Osteoblast (primary cell): ENCODE measurements at regions not wholly inside any gene's neighbourhood (a gene's known extent, or its start where the extent isn't known, plus 50 kb on each side); places are given as distances from the start of the nearest gene placed in this dataset.
"Not testable (repeated sequence)": the region's sequence is repeated elsewhere in the genome, so short reads cannot be mapped to it uniquely, and the experiment has no call there.

Source experiments
- DNase-seq: peaks from one replicate; pipeline ENCODE4 v3.0.0; 2011; ENCODE audit warnings: low spot score, mixed read lengths; ENCODE audit not compliant: insufficient read length; ENCODE audit errors: missing footprints
- H2AFZ ChIP-seq: 2 replicates; pipeline ENCODE4 v1.6.0; 2011; ENCODE audit warnings: mild to moderate bottlenecking, low read length
- H3K27ac ChIP-seq: 2 replicates; pipeline ENCODE4 v1.5.1; 2011; ENCODE audit warnings: mild to moderate bottlenecking, low read depth, low read length, moderate library complexity
- H3K27me3 ChIP-seq: 2 replicates; pipeline ENCODE4 v1.6.0; 2012; ENCODE audit warnings: mild to moderate bottlenecking, control low read depth, inconsistent platforms, low read length, moderate library complexity; ENCODE audit not compliant: insufficient read depth
- H3K36me3 ChIP-seq: 2 replicates; pipeline ENCODE4 v1.5.1; 2011; ENCODE audit warnings: mild to moderate bottlenecking, low read length, control low read depth, moderate library complexity; ENCODE audit not compliant: insufficient read depth
- H3K4me1 ChIP-seq: 2 replicates; pipeline ENCODE4 v1.5.1; 2011; ENCODE audit warnings: mild to moderate bottlenecking, low read length, control low read depth, moderate library complexity; ENCODE audit not compliant: insufficient read depth
- H3K4me2 ChIP-seq: 2 replicates; pipeline ENCODE4 v1.6.0; 2011; ENCODE audit warnings: mild to moderate bottlenecking, low read length; ENCODE audit not compliant: insufficient read depth
- H3K4me3 ChIP-seq: fragments of 200-600 bp; sonication (generic); 3 replicates; pipeline ENCODE4 v1.5.1; 2012; ENCODE audit warnings: mild to moderate bottlenecking, low read length, inconsistent platforms; ENCODE audit not compliant: insufficient read depth
- H3K79me2 ChIP-seq: 2 replicates; pipeline ENCODE4 v1.6.0; 2012; ENCODE audit warnings: mild to moderate bottlenecking, low read length, control low read depth, inconsistent platforms; ENCODE audit not compliant: insufficient read depth
- H3K9me3 ChIP-seq: 2 replicates; pipeline ENCODE4 v1.5.1; 2011; ENCODE audit warnings: low read depth, low read length, control low read depth
- H4K20me1 ChIP-seq: 2 replicates; pipeline ENCODE4 v1.6.0; 2012; ENCODE audit warnings: mild to moderate bottlenecking, low read length, control low read depth; ENCODE audit not compliant: insufficient read depth
- CTCF ChIP-seq: IDR thresholded peaks from 2 replicates; pipeline ENCODE4 v1.5.1; 2011; ENCODE audit warnings: mild to moderate bottlenecking, low read depth, low read length, moderate library complexity; ENCODE audit errors: extremely low read depth

- Histone ChIP-seq H4K20me1 (no peaks in the 10 kb centered on the region), H3K27me3 (no peaks in the 10 kb centered on the region), H3K9me3 (no peaks in the 10 kb centered on the region), H2AFZ (no peak overlapping the region), H3K27ac (no peak overlapping the region), H3K79me2 (no peaks in the 10 kb centered on the region), H3K4me3 (no peak overlapping the region), H3K4me1 (no peaks in the 10 kb centered on the region), H3K36me3 (no peaks in the 10 kb centered on the region), H3K4me2 (no peak overlapping the region)
- no peak for TF ChIP-seq CTCF
- no peak for DNase-seq
Observed at GRCh38 chr5:68849906-68850305, 243.9 kb upstream of the SLC30A5 start.

- H3K27ac ChIP-seq: no peak overlapping the region
- no peaks in the 10 kb centered on the region for H3K27me3 ChIP-seq
- H3K9me3 ChIP-seq: no peaks in the 10 kb centered on the region
- TF ChIP-seq CTCF: no peak
- no peak overlapping the region for H3K4me3 ChIP-seq
- no peaks in the 10 kb centered on the region for H3K4me1 ChIP-seq
- no peaks in the 10 kb centered on the region for H3K79me2 ChIP-seq
- no peak for DNase-seq
- no peak overlapping the region for H2AFZ ChIP-seq
- H3K4me2 ChIP-seq: no peak overlapping the region
- no peaks in the 10 kb centered on the region for H4K20me1 ChIP-seq
- no peaks in the 10 kb centered on the region for H3K36me3 ChIP-seq
Observed at GRCh38 chr5:68861099-68861498, 232.7 kb upstream of the SLC30A5 start.

GRCh38 chr5:68862560-68862959 lies 231.3 kb upstream of the SLC30A5 start:
- TF ChIP-seq CTCF: no peak
- Histone ChIP-seq H3K4me2 (no peak overlapping the region), H3K4me3 (no peak overlapping the region), H2AFZ (no peak overlapping the region), H3K27me3 (no peaks in the 10 kb centered on the region), H3K27ac (no peak overlapping the region), H3K36me3 (no peaks in the 10 kb centered on the region), H4K20me1 (no peaks in the 10 kb centered on the region), H3K9me3 (no peaks in the 10 kb centered on the region), H3K4me1 (no peaks in the 10 kb centered on the region), H3K79me2 (no peaks in the 10 kb centered on the region)
- DNase-seq: no peak

GRCh38 chr5:68865192-68865591 lies 228.6 kb upstream of the SLC30A5 start:
- H4K20me1 ChIP-seq, DNase-seq, H3K27me3 ChIP-seq, H3K4me2 ChIP-seq, H3K4me1 ChIP-seq, H3K4me3 ChIP-seq, H3K79me2 ChIP-seq, H3K27ac ChIP-seq, H3K36me3 ChIP-seq, H3K9me3 ChIP-seq, H2AFZ ChIP-seq: not testable (repeated sequence)
